Suprapubic skin (tissue), 4 donors: ENCODE measurements at regions not wholly inside any gene's neighbourhood (a gene's known extent, or its start where the extent isn't known, plus 50 kb on each side); places are given as distances from the start of the nearest gene placed in this dataset.

ENCODE experiments used
- EP300 ChIP-seq: sonication (generic); formaldehyde crosslinking; IDR thresholded peaks from one replicate; pipeline ENCODE4 v1.6.1; 2017; ENCODE audit warnings: antibody characterized with exemption
- POLR2A ChIP-seq, 2 donors: fragments of 450-650 bp; IDR thresholded peaks; one replicate each; pipeline ENCODE4 v1.6.1; 2017; ENCODE audit warnings: antibody characterized with exemption in 2 of 2, mild to moderate bottlenecking in 2 of 2, moderate library complexity in 2 of 2
- POLR2AphosphoS5 ChIP-seq, 3 donors: sonication (generic); formaldehyde crosslinking; IDR thresholded peaks; one replicate each; pipeline ENCODE4 v1.6.1; 2017; ENCODE audit warnings: antibody characterized with exemption in 3 of 3
- TF ChIP-seq, protein P1 (sequence below), 2 donors: fragments of 200-600 bp in 1 of 2; fragments of 450-650 bp in 1 of 2; sonication (generic) in 1 of 2; IDR thresholded peaks; one replicate each; pipeline ENCODE4 v1.5.1; 2016 to 2019; ENCODE audit warnings: antibody characterized with exemption in 2 of 2, mild to moderate bottlenecking in 1 of 2, moderate library complexity in 1 of 2

DNA sequence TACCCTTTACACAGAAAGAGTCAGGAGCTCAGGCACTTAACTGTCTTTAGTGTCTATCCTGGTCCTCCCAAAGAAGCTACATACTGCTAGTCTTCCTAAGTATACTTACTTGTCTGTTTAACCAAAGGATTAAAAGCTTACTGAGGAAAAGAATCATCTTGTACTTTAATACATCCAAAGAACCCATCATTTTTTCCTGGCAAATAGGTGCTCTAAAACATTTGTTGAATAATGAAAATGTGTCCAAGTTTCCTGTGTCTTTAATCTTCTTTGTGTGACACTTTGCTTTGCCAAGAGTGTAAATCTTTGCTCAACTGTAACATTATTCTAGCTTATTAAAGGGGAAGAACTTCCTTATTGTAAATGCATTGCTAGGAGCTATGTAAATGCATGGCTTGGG lies 519.2 kb downstream of the OTOL1 start:
- TF ChIP-seq EP300 (no peak), POLR2AphosphoS5 (IDR thresholded peaks at IDR 0.05) (no peak), POLR2A (IDR thresholded peaks at IDR 0.05) (no peak)
- TF ChIP-seq, protein P1, sequence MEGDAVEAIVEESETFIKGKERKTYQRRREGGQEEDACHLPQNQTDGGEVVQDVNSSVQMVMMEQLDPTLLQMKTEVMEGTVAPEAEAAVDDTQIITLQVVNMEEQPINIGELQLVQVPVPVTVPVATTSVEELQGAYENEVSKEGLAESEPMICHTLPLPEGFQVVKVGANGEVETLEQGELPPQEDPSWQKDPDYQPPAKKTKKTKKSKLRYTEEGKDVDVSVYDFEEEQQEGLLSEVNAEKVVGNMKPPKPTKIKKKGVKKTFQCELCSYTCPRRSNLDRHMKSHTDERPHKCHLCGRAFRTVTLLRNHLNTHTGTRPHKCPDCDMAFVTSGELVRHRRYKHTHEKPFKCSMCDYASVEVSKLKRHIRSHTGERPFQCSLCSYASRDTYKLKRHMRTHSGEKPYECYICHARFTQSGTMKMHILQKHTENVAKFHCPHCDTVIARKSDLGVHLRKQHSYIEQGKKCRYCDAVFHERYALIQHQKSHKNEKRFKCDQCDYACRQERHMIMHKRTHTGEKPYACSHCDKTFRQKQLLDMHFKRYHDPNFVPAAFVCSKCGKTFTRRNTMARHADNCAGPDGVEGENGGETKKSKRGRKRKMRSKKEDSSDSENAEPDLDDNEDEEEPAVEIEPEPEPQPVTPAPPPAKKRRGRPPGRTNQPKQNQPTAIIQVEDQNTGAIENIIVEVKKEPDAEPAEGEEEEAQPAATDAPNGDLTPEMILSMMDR (IDR thresholded peaks at IDR 0.05): no peak
